H1 (cell line): ENCODE measurements at regions not wholly inside any gene's neighbourhood (a gene's known extent, or its start where the extent isn't known, plus 50 kb on each side); places are given as distances from the start of the nearest gene placed in this dataset.

Source experiments
- CTCF ChIA-PET: fragments of 300-600 bp; sonication (Branson Sonifier 250); formaldehyde crosslinking; loops from one replicate; lab custom pipeline; 2021; ENCODE audit not compliant: partially characterized antibody; lab: Charles Lee
- POLR2A ChIA-PET: fragments of 300-600 bp; sonication (Branson Sonifier 250); formaldehyde crosslinking; loops from one replicate; lab custom pipeline; 2021; ENCODE audit warnings: inconsistent platforms; ENCODE audit not compliant: partially characterized antibody; lab: Charles Lee
- DNase-seq, 2 experiments: peaks; one replicate each; pipeline versions ENCODE4 v3.0.0 to v3.0.0-alpha.2; 2010 to 2022; ENCODE audit warnings: low spot score in 2 of 2, low read depth in 1 of 2, mixed read lengths in 1 of 2
- FAIRE-seq: peaks from 2 replicates; lab custom pipeline; 2011; peaks lifted over from hg19 to GRCh38; lab: Jason Lieb, UNC
- H2AFZ ChIP-seq: 2 replicates; pipeline ENCODE4 v1.8.1; 2012; ENCODE audit warnings: low read length, inconsistent platforms
- H2AK5ac ChIP-seq: 2 replicates; pipeline ENCODE4 v1.6.1; 2013; ENCODE audit warnings: low read depth, low read length
- H2BK120ac ChIP-seq: replicated peaks from 2 replicates; pipeline ENCODE3; 2013; ENCODE audit warnings: low read depth, low read length, inconsistent platforms
- H2BK12ac ChIP-seq: 2 replicates; pipeline ENCODE4 v1.6.1; 2013; ENCODE audit warnings: low read depth, low read length
- H2BK15ac ChIP-seq: 2 replicates; pipeline ENCODE4 v1.6.1; 2013; ENCODE audit warnings: low read length
- H2BK20ac ChIP-seq: 2 replicates; pipeline ENCODE4 v1.6.1; 2013; ENCODE audit warnings: low read length
- H2BK5ac ChIP-seq: 2 replicates; pipeline ENCODE4 v1.6.1; 2013; ENCODE audit warnings: low read depth, low read length
- H3K14ac ChIP-seq: 2 replicates; pipeline ENCODE4 v1.6.1; 2013; ENCODE audit warnings: inconsistent platforms; ENCODE audit not compliant: insufficient read length
- H3K18ac ChIP-seq: 2 replicates; pipeline ENCODE4 v1.6.1; 2013; ENCODE audit warnings: low read length; ENCODE audit errors: extremely low read depth
- H3K23ac ChIP-seq: 2 replicates; pipeline ENCODE4 v1.6.1; 2013; ENCODE audit warnings: inconsistent platforms; ENCODE audit not compliant: insufficient read length
- H3K23me2 ChIP-seq: 2 replicates; pipeline ENCODE4 v1.6.1; 2013; ENCODE audit warnings: low read depth, low read length
- H3K27ac ChIP-seq: 2 replicates; pipeline ENCODE4 v1.6.1; 2011; ENCODE audit warnings: low read depth, low read length, inconsistent platforms
- H3K27me3 ChIP-seq, 4 experiments: replicated peaks in 1 of 4; 1 replicate in 1 of 4; 2 replicates in 3 of 4; pipeline versions ENCODE4 v1.6.1 to v1.8.1; 2011 to 2013; ENCODE audit warnings: low read length in 3 of 4, mild to moderate bottlenecking in 3 of 4, inconsistent platforms in 2 of 4, mixed read lengths in 2 of 4, moderate library complexity in 1 of 4; ENCODE audit not compliant: control insufficient read depth in 3 of 4, insufficient read depth in 3 of 4; ENCODE audit errors: extremely low read depth in 1 of 4
- H3K36me3 ChIP-seq, 4 experiments: 2 replicates each; pipeline versions ENCODE4 v1.6.1 to v1.8.1; 2011 to 2013; ENCODE audit warnings: mild to moderate bottlenecking in 4 of 4, low read length in 3 of 4, moderate library complexity in 2 of 4, control low read depth in 1 of 4, inconsistent platforms in 1 of 4; ENCODE audit not compliant: insufficient read depth in 4 of 4, control insufficient read depth in 2 of 4
- H3K4ac ChIP-seq: replicated peaks from 2 replicates; pipeline ENCODE3; 2013; ENCODE audit warnings: low read length, low read depth, mixed read lengths, inconsistent platforms; ENCODE audit not compliant: insufficient read length
- H3K4me1 ChIP-seq, 4 experiments: replicated peaks in 1 of 4; 1 replicate in 1 of 4; 2 replicates in 3 of 4; pipeline versions ENCODE4 v1.6.1 to v1.8.1; 2011 to 2013; ENCODE audit warnings: low read length in 3 of 4, inconsistent platforms in 2 of 4, mixed read lengths in 1 of 4; ENCODE audit not compliant: insufficient read depth in 4 of 4, control insufficient read depth in 3 of 4
- H3K4me2 ChIP-seq, 2 experiments: 2 replicates each; pipeline versions ENCODE4 v1.6.1 to v1.8.1; 2011 to 2013; ENCODE audit warnings: low read depth in 2 of 2, low read length in 2 of 2, control low read depth in 1 of 2, inconsistent platforms in 1 of 2, mild to moderate bottlenecking in 1 of 2; ENCODE audit not compliant: insufficient read depth in 1 of 2
- H3K4me3 ChIP-seq, 4 experiments: fragments of 200-600, 300-600 bp in 1 of 4; sonication (generic), shearing (Covaris generic), sonication (Bioruptor Twin) in 1 of 4; 2 replicates each; pipeline versions ENCODE4 v1.5.1 to v1.8.1; 2011 to 2016; ENCODE audit warnings: low read length in 4 of 4, low read depth in 3 of 4, control low read depth in 2 of 4, inconsistent platforms in 2 of 4, mild to moderate bottlenecking in 2 of 4, mixed read lengths in 1 of 4, moderate library complexity in 1 of 4; ENCODE audit not compliant: insufficient read depth in 2 of 4; ENCODE audit errors: extremely low read depth in 1 of 4
- H3K56ac ChIP-seq: replicated peaks from 2 replicates; pipeline ENCODE3; 2013; ENCODE audit warnings: low read depth, mild to moderate bottlenecking, mixed read lengths, low read length, inconsistent platforms; ENCODE audit not compliant: insufficient read length
- H3K79me1 ChIP-seq: 2 replicates; pipeline ENCODE4 v1.6.1; 2013; ENCODE audit warnings: low read depth, low read length, control low read depth
- H3K79me2 ChIP-seq, 2 experiments: 2 replicates each; pipeline versions ENCODE4 v1.6.1 to v1.8.1; 2012 to 2013; ENCODE audit warnings: low read length in 2 of 2, mild to moderate bottlenecking in 2 of 2, inconsistent platforms in 1 of 2; ENCODE audit not compliant: insufficient read depth in 2 of 2, control insufficient read depth in 1 of 2
- H3K9ac ChIP-seq, 4 experiments: replicated peaks in 1 of 4; 1 replicate in 1 of 4; 2 replicates in 3 of 4; pipeline versions ENCODE4 v1.6.1 to v1.8.1; 2011 to 2013; ENCODE audit warnings: low read depth in 3 of 4, low read length in 3 of 4, control low read depth in 2 of 4, mild to moderate bottlenecking in 2 of 4, moderate library complexity in 2 of 4, inconsistent platforms in 1 of 4; ENCODE audit errors: extremely low read depth in 1 of 4
- H3K9me3 ChIP-seq, 2 experiments: 2 replicates each; pipeline versions ENCODE4 v1.6.1 to v1.8.1; 2012 to 2013; ENCODE audit warnings: mild to moderate bottlenecking in 2 of 2, moderate library complexity in 2 of 2, control low read depth in 1 of 2, inconsistent platforms in 1 of 2, low read depth in 1 of 2, low read length in 1 of 2, mixed read lengths in 1 of 2; ENCODE audit not compliant: insufficient read depth in 2 of 2
- H4K20me1 ChIP-seq, 2 experiments: replicated peaks in 1 of 2; 2 replicates each; pipeline versions ENCODE3 to v1.8.1; 2011 to 2013; ENCODE audit warnings: inconsistent platforms in 2 of 2, low read length in 2 of 2, mild to moderate bottlenecking in 1 of 2; ENCODE audit not compliant: insufficient read depth in 2 of 2, control insufficient read depth in 1 of 2
- H4K5ac ChIP-seq: 2 replicates; pipeline ENCODE4 v1.6.1; 2013; ENCODE audit warnings: low read length, low read depth, mixed read lengths, inconsistent platforms; ENCODE audit not compliant: insufficient read length
- H4K8ac ChIP-seq: 2 replicates; pipeline ENCODE4 v1.8.0; 2013; ENCODE audit warnings: mild to moderate bottlenecking, moderate library complexity, low read length, inconsistent platforms; ENCODE audit not compliant: insufficient read depth; ENCODE audit errors: extremely low read depth
- H4K91ac ChIP-seq: replicated peaks from 2 replicates; pipeline ENCODE3; 2013; ENCODE audit warnings: low read length, mixed read lengths, inconsistent platforms; ENCODE audit not compliant: insufficient read length
- CEBPB ChIP-seq: IDR thresholded peaks from 2 replicates; pipeline ENCODE4 v1.6.1; 2012; ENCODE audit warnings: low read depth, low read length
- CHD1 ChIP-seq: IDR thresholded peaks from 2 replicates; pipeline ENCODE4 v1.6.1; 2012; ENCODE audit warnings: low read depth, low read length, improper control_type of control experiment
- CREB1 ChIP-seq: IDR thresholded peaks from 2 replicates; pipeline ENCODE4 v1.6.1; 2012; ENCODE audit warnings: inconsistent platforms
- CTBP2 ChIP-seq: IDR thresholded peaks from 2 replicates; pipeline ENCODE4 v1.7.0; 2011; ENCODE audit warnings: borderline replicate concordance, mild to moderate bottlenecking, moderate library complexity, mixed read lengths, low read length; ENCODE audit not compliant: insufficient read depth, insufficient read length
- EGR1 ChIP-seq: IDR thresholded peaks from 2 replicates; pipeline ENCODE4 v1.6.1; 2011; ENCODE audit warnings: low read depth, low read length, borderline replicate concordance
- EP300 ChIP-seq, 2 experiments: IDR thresholded peaks; 1 replicate in 1 of 2; 2 replicates in 1 of 2; pipeline ENCODE4 v1.6.1; 2011 to 2012; ENCODE audit warnings: low read depth in 2 of 2, low read length in 2 of 2, mild to moderate bottlenecking in 2 of 2, borderline replicate concordance in 1 of 2, inconsistent platforms in 1 of 2, moderate library complexity in 1 of 2
- GABPA ChIP-seq: IDR thresholded peaks from 2 replicates; pipeline ENCODE4 v1.6.1; 2011; ENCODE audit warnings: mild to moderate bottlenecking, low read length, moderate library complexity, borderline replicate concordance; ENCODE audit not compliant: insufficient read depth
- HDAC2 ChIP-seq, 2 experiments: fragments of 300-600 bp in 1 of 2; sonication (generic) in 1 of 2; IDR thresholded peaks; 2 replicates each; pipeline ENCODE4 v1.6.1; 2011 to 2012; ENCODE audit warnings: low read depth in 2 of 2, low read length in 2 of 2, mild to moderate bottlenecking in 2 of 2, moderate library complexity in 2 of 2, borderline replicate concordance in 1 of 2, inconsistent platforms in 1 of 2
- KDM4A ChIP-seq: IDR thresholded peaks from one replicate; pipeline ENCODE4 v1.7.1; 2012; ENCODE audit warnings: low read depth, mild to moderate bottlenecking, moderate library complexity, low read length, inconsistent platforms; ENCODE audit not compliant: severe bottlenecking
- MAFK ChIP-seq: IDR thresholded peaks from 2 replicates; pipeline ENCODE4 v1.6.1; 2012; ENCODE audit warnings: low read depth, mild to moderate bottlenecking, improper control_type of control experiment, low read length
- RAD21 ChIP-seq, 2 experiments: IDR thresholded peaks in 1 of 2; conservative IDR thresholded peaks in 1 of 2; 2 replicates each; pipeline ENCODE4 v1.6.1; 2011; ENCODE audit warnings: low read depth in 2 of 2, low read length in 2 of 2, improper control_type of control experiment in 1 of 2, inconsistent platforms in 1 of 2, mild to moderate bottlenecking in 1 of 2, moderate library complexity in 1 of 2
- SIX5 ChIP-seq: IDR thresholded peaks from 2 replicates; pipeline ENCODE4 v1.6.1; 2011; ENCODE audit warnings: mild to moderate bottlenecking, low read depth, low read length
- SP2 ChIP-seq: IDR thresholded peaks from 2 replicates; pipeline ENCODE4 v1.6.1; 2012; ENCODE audit warnings: mild to moderate bottlenecking, low read length, inconsistent platforms
- SUZ12 ChIP-seq: fragments of 200-600 bp; sonication (generic); IDR thresholded peaks from 2 replicates; pipeline ENCODE4 v1.6.1; 2012; ENCODE audit warnings: mild to moderate bottlenecking, inconsistent platforms, low read length, moderate library complexity, mixed read lengths
- TF ChIP-seq, protein P1 (sequence below): IDR thresholded peaks from 2 replicates; pipeline ENCODE4 v1.6.1; 2011; ENCODE audit warnings: low read depth, mild to moderate bottlenecking, low read length; ENCODE audit not compliant: insufficient read depth

- POLR2A ChIA-PET: no interaction called here
- no peak for TF ChIP-seq SUZ12
- no peak for TF ChIP-seq CTBP2
- no peak for TF ChIP-seq SP2
- TF ChIP-seq MAFK: no peak
- TF ChIP-seq KDM4A: no peak
- no peak for TF ChIP-seq EP300 (IDR thresholded peaks at IDR 0.05; ENCODE audit: borderline replicate concordance in 1 of 2, low read depth in 2 of 2, low read length in 2 of 2)
- TF ChIP-seq CHD1: no peak
- no peak for TF ChIP-seq EGR1
- no peak for TF ChIP-seq HDAC2 (IDR thresholded peaks at IDR 0.05; ENCODE audit: borderline replicate concordance in 1 of 2, low read depth in 2 of 2, low read length in 2 of 2)
- TF ChIP-seq, protein P1, sequence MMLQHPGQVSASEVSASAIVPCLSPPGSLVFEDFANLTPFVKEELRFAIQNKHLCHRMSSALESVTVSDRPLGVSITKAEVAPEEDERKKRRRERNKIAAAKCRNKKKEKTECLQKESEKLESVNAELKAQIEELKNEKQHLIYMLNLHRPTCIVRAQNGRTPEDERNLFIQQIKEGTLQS: no peak
- TF ChIP-seq GABPA: no peak
- TF ChIP-seq CEBPB: no peak
- no peak for TF ChIP-seq CREB1
- no peak for TF ChIP-seq SIX5
- TF ChIP-seq RAD21 (IDR thresholded peaks at IDR 0.05 in 1 of 2, conservative IDR thresholded peaks at IDR 0.05 in 1 of 2; ENCODE audit: low read depth in 2 of 2, low read length in 2 of 2): no peak
These were observed 792.2 kb upstream of the LCORL start for GRCh38 chr4:18813771-18814170.

More at GRCh38 chr4:18813771-18814170, 792.2 kb upstream of the LCORL start:
- H3K4me3 ChIP-seq: no peak overlapping the region
- no peak for DNase-seq
- H3K36me3 ChIP-seq: peaks cover 0 to 5% (median 0%) of the 10 kb centered on the region in 4 experiments; a peak in 1 of 8 replicates
- H3K9me3 ChIP-seq: peaks cover 8 to 19% of the 10 kb centered on the region in 2 experiments
- no peak overlapping the region for H3K56ac ChIP-seq
- H4K20me1 ChIP-seq: no peaks in the 10 kb centered on the region
- no peak overlapping the region for H3K23ac ChIP-seq
- H3K4ac ChIP-seq: no peak overlapping the region
- no peak overlapping the region for H3K4me2 ChIP-seq
- FAIRE-seq: no peak
- H2BK120ac ChIP-seq: no peak overlapping the region
- no peak overlapping the region for H2AFZ ChIP-seq
- no peaks in the 10 kb centered on the region for H3K27me3 ChIP-seq
- no peaks in the 10 kb centered on the region for H3K79me1 ChIP-seq
- no peak overlapping the region for H4K8ac ChIP-seq
- no peaks in the 10 kb centered on the region for H3K23me2 ChIP-seq
- no peak overlapping the region for H2BK20ac ChIP-seq
- H2BK12ac ChIP-seq: no peak overlapping the region
- H3K4me1 ChIP-seq: no peaks in the 10 kb centered on the region
- no peak overlapping the region for H3K9ac ChIP-seq
- no peak overlapping the region for H4K5ac ChIP-seq
- CTCF ChIA-PET: no interaction called here
- no peaks in the 10 kb centered on the region for H3K79me2 ChIP-seq
- H3K18ac ChIP-seq: no peak overlapping the region
- H2AK5ac ChIP-seq: no peak overlapping the region
- no peak overlapping the region for H2BK5ac ChIP-seq
- H4K91ac ChIP-seq: no peak overlapping the region
- no peak overlapping the region for H2BK15ac ChIP-seq
- H3K14ac ChIP-seq: no peak overlapping the region
- no peak overlapping the region for H3K27ac ChIP-seq
